Cardiac fibroblast (primary cell): ENCODE measurements at regions not wholly inside any gene's neighbourhood (a gene's known extent, or its start where the extent isn't known, plus 50 kb on each side); places are given as distances from the start of the nearest gene placed in this dataset.

Source experiments
- DNase-seq, 2 donors: peaks; one replicate each; pipeline versions ENCODE4 v3.0.0 to v3.0.0-alpha.2; 2010; ENCODE audit warnings: low read depth in 2 of 2
- H3K4me3 ChIP-seq, 2 donors: replicated peaks in 1 of 2; 1 replicate in 1 of 2; 2 replicates in 1 of 2; pipeline ENCODE4 v1.5.1; 2011; ENCODE audit warnings: low read depth in 2 of 2, low read length in 2 of 2, mild to moderate bottlenecking in 2 of 2, moderate library complexity in 1 of 2
- CTCF ChIP-seq: IDR thresholded peaks from one replicate; pipeline ENCODE4 v1.5.1; 2011; ENCODE audit warnings: low read depth, mild to moderate bottlenecking, low read length, inconsistent platforms

GRCh38 chr3:67882981-67883380, 228.6 kb upstream of the SUCLG2 start:
- TF ChIP-seq CTCF = no peak
- H3K4me3 ChIP-seq = no peak overlapping the region
- DNase-seq = no peak

- peak in 1 of 2 donors; percentile 0 for DNase-seq
- TF ChIP-seq CTCF = no peak
- H3K4me3 ChIP-seq = no peak overlapping the region
Observed at GRCh38 chr3:67876261-67876660, 221.8 kb upstream of the SUCLG2 start.

GRCh38 chr3:67875858-67876257, 221.4 kb upstream of the SUCLG2 start:
- no peak for DNase-seq
- TF ChIP-seq CTCF = no peak
- no peak overlapping the region for H3K4me3 ChIP-seq

GRCh38 chr3:67875338-67875737, 220.9 kb upstream of the SUCLG2 start:
- no peak overlapping the region for H3K4me3 ChIP-seq
- DNase-seq = peak in 1 of 2 donors; percentile 22
- TF ChIP-seq CTCF = no peak

GRCh38 chr3:67870477-67870876, 216.1 kb upstream of the SUCLG2 start:
- no peak for TF ChIP-seq CTCF

GRCh38 chr3:67866571-67866970, 212.2 kb upstream of the SUCLG2 start:
- no peak overlapping the region for H3K4me3 ChIP-seq
- DNase-seq = no peak
- no peak for TF ChIP-seq CTCF

More at GRCh38 chr3:67870477-67870876, 216.1 kb upstream of the SUCLG2 start:
- no peak overlapping the region for H3K4me3 ChIP-seq
- DNase-seq = no peak

GRCh38 chr3:67864587-67865183, 210.3 kb upstream of the SUCLG2 start:
- no peak for DNase-seq
- TF ChIP-seq CTCF = no peak
- no peak overlapping the region for H3K4me3 ChIP-seq
